Peyer's patch (tissue), 4 donors: ENCODE measurements at regions not wholly inside any gene's neighbourhood (a gene's known extent, or its start where the extent isn't known, plus 50 kb on each side); places are given as distances from the start of the nearest gene placed in this dataset.

Experiments used
- CTCF ChIP-seq, 6 experiments: fragments of 450-650 bp in 4 of 6; fragments of 200-600 bp in 2 of 6; sonication (generic) in 1 of 6; IDR thresholded peaks; one replicate each; pipeline ENCODE4 v1.5.1; 2017 to 2019; ENCODE audit warnings: antibody characterized with exemption in 6 of 6, mild to moderate bottlenecking in 3 of 6, moderate library complexity in 1 of 6
- POLR2A ChIP-seq, 2 donors: fragments of 450-650 bp; IDR thresholded peaks; one replicate each; pipeline ENCODE4 v1.5.1; 2017; ENCODE audit warnings: antibody characterized with exemption in 2 of 2, mild to moderate bottlenecking in 2 of 2, moderate library complexity in 2 of 2

GRCh38 chr2:16150456-16151280 lies 210.3 kb downstream of the MYCN start:
- TF ChIP-seq CTCF (IDR thresholded peaks at IDR 0.05), result no peak
- no peak for TF ChIP-seq POLR2A (IDR thresholded peaks at IDR 0.05)
